HTR-8/SVneo (cell line): ENCODE measurements at regions not wholly inside any gene's neighbourhood (a gene's known extent, or its start where the extent isn't known, plus 50 kb on each side); places are given as distances from the start of the nearest gene placed in this dataset.
"Not testable (repeated sequence)": the region's sequence is repeated elsewhere in the genome, so short reads cannot be mapped to it uniquely, and the experiment has no call there.

Experiments used
- DNase-seq: peaks from one replicate; pipeline ENCODE4 v3.0.0; 2011; ENCODE audit warnings: low spot score, mixed read lengths; ENCODE audit not compliant: insufficient read length
- FAIRE-seq: peaks from 2 replicates; lab custom pipeline; 2011; peaks lifted over from hg19 to GRCh38; lab: Jason Lieb, UNC

GRCh38 chr2:184256611-184257010, 341.7 kb upstream of the ZNF804A start:
- FAIRE-seq (no peak), DNase-seq (no peak)

- FAIRE-seq (no peak), DNase-seq (no peak)
These were observed 337.0 kb upstream of the ZNF804A start for GRCh38 chr2:184261331-184261730.

- DNase-seq: no peak
- FAIRE-seq: no peak
These were observed 336.5 kb upstream of the ZNF804A start for GRCh38 chr2:184261818-184262217.

- DNase-seq (no peak), FAIRE-seq (no peak)
These were observed 329.3 kb upstream of the ZNF804A start for GRCh38 chr2:184268900-184269477.

GRCh38 chr2:184270660-184271059, 327.7 kb upstream of the ZNF804A start:
- FAIRE-seq (no peak), DNase-seq (no peak)

GRCh38 chr2:184272056-184272455, 326.3 kb upstream of the ZNF804A start:
- DNase-seq (no peak), FAIRE-seq (no peak)

GRCh38 chr2:184294831-184295230, 303.5 kb upstream of the ZNF804A start:
- FAIRE-seq (no peak), DNase-seq (no peak)

GRCh38 chr2:184297085-184297484, 301.2 kb upstream of the ZNF804A start:
- DNase-seq: no peak
- no peak for FAIRE-seq

GRCh38 chr2:184302506-184302905, 295.8 kb upstream of the ZNF804A start:
- DNase-seq (no peak), FAIRE-seq (no peak)

- FAIRE-seq: no peak
- no peak for DNase-seq
These were observed 294.3 kb upstream of the ZNF804A start for GRCh38 chr2:184304006-184304405.

DNA sequence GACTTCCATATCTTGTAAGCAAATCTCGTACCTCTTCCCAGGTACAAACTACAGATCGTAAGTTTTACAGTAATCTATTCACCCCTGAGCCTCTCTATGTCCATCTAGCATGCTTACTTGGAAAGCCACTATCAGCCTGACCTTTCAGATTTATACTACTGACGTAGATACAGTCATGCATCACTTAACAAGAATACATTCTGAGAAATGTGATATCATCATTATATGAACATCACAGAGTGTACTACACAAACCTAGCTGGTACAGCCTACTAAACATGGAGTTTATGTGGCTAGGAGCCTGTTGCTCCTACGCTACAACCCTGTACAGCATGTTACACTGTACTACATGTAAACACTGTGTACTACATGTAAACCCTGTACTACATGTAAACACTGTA, 293.2 kb upstream of the ZNF804A start:
- DNase-seq: no peak
- no peak for FAIRE-seq

DNA sequence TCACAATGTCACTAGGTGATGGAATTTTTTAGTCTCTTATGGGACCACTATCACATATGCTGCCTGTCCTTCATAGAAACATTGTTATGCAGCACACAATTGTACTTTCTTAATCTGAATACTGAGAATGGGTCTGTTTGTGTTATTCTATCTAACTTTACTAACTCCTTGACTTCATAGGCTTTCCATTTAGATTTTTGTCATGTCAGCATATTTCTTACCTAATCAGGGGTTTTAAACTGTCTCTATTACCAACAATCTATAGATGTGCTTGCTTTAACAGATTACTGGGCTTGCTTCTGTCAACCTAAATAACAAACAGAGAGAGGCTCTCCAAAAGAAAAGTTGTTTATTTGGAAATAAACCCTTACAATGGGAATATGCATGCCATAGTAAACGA, 289.6 kb upstream of the ZNF804A start:
- no peak for DNase-seq
- FAIRE-seq: no peak

GRCh38 chr2:184312970-184313369, 285.4 kb upstream of the ZNF804A start:
- FAIRE-seq (no peak), DNase-seq (no peak)

DNA sequence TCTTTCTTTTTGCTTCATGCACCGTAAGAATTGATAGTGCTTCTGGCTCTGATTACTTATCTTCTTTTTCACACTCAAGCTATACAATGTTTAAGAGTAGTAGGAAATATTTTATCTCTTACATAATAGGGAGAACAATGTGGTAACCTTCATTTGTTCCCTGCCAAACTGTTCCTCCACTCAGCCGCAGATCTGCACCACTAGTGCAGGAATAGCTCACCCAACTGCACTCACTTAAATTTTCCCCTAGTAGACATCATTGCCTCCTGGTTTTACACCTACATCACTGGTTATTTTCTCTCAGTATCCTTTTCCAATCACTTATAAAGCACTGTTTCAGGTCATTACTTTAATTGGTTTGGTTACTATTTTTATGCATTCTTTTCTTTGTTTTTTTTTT, 283.5 kb upstream of the ZNF804A start:
- no peak for FAIRE-seq

GRCh38 chr2:184316921-184317320, 281.4 kb upstream of the ZNF804A start:
- no peak for DNase-seq
- FAIRE-seq: no peak

More for the DNA sequence above, 283.5 kb upstream of the ZNF804A start:
- DNase-seq: no peak

DNA sequence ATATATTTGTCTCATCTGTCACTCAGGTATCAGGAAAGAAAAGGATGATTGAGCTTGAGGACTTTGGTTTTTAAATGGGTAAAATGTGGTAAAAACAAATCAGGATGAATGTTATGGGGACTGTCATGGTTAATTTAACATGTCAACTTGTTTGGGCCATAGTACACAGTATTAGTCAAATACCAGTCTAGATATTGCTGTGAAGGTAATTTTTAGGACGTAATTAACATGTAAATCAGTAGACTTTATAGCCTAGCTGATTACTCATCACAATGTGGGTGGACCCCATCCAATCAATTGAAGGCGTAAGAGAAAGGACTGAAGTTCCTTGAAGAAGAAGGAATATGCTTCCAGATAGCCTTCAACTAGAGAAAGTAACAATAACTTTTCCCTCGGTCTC, 275.7 kb upstream of the ZNF804A start:
- DNase-seq (no peak), FAIRE-seq (no peak)

DNA sequence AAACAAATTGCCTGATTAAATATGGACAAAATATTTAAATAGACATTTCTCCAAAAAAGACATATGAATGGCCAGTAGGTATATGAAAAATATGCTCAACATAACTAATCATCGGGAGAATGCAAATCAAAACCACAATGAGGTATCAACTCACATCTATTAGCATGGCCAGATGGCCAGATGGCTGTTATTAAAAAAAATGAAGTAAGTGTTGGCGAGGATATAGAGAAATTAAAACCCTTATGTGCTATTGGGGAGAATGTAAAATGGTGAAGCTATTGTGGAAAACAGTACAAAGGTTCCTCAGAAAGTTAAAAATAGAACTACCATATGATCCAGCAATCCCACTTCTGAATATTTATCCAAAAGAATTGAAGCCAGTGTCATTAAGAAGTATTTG, 272.3 kb upstream of the ZNF804A start:
- no peak for DNase-seq
- FAIRE-seq: no peak

DNA sequence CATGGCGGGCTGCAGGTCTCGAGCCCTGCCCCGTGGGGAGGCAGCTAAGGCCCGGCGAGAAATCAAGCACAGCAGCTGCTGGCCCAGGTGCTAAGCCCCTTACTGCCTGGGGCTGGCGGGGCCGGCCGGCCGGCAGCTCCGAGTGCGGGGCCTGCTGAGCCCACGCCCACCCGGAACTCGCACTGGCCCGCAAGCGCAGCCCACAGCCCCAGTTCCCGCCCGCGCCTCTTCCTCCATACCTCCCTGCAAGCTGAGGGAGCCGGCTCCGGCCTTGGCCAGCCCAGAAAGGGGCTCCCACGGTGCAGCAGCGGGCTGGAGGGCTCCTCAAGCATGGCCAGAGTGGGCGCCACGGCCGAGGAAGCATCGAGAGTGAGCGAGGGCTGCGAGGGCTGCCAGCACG, 270.5 kb upstream of the ZNF804A start:
- FAIRE-seq, DNase-seq: not testable (repeated sequence)

GRCh38 chr2:184330561-184330960, 267.8 kb upstream of the ZNF804A start:
- not testable (repeated sequence) for FAIRE-seq, DNase-seq

DNA sequence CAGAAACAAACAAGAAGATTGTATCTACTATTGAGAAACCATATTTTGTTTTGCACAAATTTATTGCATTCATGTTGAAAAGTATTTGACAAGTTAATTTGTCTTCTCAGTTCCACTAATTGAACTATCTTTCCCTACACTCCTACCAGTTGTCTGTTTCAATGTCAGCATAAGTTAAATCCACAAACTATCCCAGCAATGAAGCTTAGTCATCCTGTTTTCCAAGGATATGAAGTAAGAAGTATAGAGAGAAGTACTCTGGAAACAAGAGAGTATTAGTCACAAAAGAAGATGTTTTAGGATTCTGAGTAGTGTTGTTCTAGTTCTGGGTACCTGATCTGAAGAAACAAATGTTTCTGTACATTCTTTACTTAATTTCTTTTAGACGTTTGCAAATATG, 261.6 kb upstream of the ZNF804A start:
- DNase-seq (no peak), FAIRE-seq (no peak)

- no peak for DNase-seq
- FAIRE-seq: no peak
These were observed 259.6 kb upstream of the ZNF804A start for GRCh38 chr2:184338771-184339170.

GRCh38 chr2:184339966-184340365, 258.4 kb upstream of the ZNF804A start:
- FAIRE-seq: no peak
- DNase-seq: no peak
